NCI-H1694 treated with DMSO at 0.1 percent for 48 hours (cell line): ENCODE measurements at regions not wholly inside any gene's neighbourhood (a gene's known extent, or its start where the extent isn't known, plus 50 kb on each side); places are given as distances from the start of the nearest gene placed in this dataset.

Experiments used
- DNase-seq: peaks from one replicate; lab custom pipeline; 2025; lab: John Stamatoyannopoulos, UW

- no peak for DNase-seq
Measured at GRCh38 chr6:92635553-92636153, 783.7 kb downstream of the EPHA7 start.

- DNase-seq = no peak
Measured at GRCh38 chr6:92634561-92634960, 784.8 kb downstream of the EPHA7 start.

- no peak for DNase-seq
Measured at GRCh38 chr6:92623431-92623830, 795.9 kb downstream of the EPHA7 start.

- no peak for DNase-seq
Measured at GRCh38 chr6:92617721-92618120, 801.6 kb downstream of the EPHA7 start.

GRCh38 chr6:92608751-92609150 is 810.6 kb downstream of the EPHA7 start:
- DNase-seq = no peak

DNA sequence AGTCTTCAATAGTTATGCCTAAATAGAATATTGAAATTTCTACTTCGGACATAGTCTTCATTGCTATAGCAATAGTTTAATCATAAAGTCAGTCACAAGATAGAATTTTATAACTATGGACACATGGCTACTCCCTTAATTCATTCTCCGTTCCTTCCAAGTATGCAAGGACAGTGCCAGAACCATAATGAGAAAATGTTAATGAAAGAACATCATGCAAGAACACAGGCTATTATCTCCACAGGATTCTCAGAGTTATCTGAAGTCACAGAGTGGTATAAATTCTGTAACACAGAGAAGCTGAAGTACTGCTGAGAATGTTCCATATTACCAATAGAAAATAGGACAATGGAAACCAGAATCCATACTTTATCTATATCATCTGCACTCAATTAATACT is 826.2 kb downstream of the EPHA7 start:
- DNase-seq = no peak

DNA sequence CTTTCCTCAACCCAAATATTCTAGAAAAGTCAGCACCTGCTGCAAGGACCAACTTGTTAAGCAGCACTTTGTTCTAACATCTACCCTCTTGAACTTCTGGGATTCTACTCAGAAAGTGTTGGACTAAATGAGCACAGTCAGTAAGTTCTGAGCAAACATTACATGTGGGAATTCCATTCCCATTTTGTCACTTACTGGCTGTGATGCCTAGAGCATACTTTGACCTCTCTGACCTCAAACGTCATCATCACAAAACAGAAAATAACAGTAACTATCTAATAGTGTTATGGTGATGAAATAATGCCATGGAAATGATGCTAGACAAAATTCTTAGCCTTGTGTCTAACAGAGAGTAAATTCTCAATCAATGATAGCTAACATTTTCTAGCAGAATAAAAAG is 829.4 kb downstream of the EPHA7 start:
- no peak for DNase-seq

DNA sequence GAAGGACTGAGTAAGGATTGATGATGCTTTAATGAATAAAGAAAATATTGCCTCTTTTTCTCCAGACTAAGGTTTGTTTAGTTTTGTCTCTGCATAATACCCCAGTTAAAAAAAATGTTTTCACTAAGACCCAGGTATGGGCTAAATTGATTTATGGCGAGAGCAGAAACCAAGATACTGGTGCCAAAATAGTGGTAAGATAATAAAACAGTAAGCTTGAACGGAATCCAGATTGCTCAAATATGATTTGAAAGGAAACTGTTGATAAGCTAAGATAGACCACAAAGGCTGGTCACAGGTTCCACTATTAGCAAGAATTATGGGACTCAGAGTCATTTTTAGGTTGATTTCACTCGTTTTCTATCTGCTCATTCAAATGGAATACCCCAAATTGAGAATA is 831.2 kb downstream of the EPHA7 start:
- no peak for DNase-seq

DNA sequence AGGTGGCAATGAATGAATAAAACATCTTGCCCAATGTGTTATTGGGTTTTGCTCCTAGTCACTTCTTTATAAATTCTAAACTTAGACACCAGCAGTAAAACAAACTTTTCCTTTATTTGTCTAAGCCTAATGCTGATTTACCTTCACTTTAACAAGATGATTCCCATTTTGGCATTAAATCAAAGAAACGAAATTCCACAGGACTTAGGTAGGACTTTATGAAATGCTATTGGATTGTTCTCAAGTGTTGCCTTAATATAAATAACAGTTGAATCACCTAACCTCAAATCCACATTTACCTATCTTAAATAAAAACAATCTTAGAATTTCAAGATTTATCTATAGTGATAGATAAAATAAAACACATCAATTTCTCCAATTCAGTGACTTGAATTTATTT is 831.8 kb downstream of the EPHA7 start:
- DNase-seq = no peak

GRCh38 chr6:92586236-92586977 is 833.0 kb downstream of the EPHA7 start:
- no peak for DNase-seq

GRCh38 chr6:92582211-92582610 is 837.1 kb downstream of the EPHA7 start:
- no peak for DNase-seq

- no peak for DNase-seq
Measured at GRCh38 chr6:92577077-92577719, 842.2 kb downstream of the EPHA7 start.

DNA sequence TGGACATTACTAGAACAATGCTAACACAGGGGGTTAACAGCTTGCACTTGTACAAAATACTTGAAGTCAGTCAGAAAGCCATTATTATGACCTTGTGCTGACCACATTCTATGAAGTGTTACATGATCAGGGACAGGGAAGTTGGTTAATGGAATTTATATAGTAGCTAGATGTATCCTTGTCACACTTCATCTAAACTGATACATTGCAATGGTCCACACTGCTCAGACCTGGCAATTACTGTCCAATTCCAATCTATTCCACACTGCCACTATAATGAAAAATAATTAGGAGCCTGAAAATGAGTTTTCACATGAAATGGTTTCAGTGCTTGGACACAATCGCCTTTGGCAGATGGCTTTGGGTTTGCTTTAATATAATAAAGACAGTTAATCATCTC is 850.8 kb downstream of the EPHA7 start:
- DNase-seq = no peak

- no peak for DNase-seq
Measured at GRCh38 chr6:92566632-92567031, 852.7 kb downstream of the EPHA7 start.

DNA sequence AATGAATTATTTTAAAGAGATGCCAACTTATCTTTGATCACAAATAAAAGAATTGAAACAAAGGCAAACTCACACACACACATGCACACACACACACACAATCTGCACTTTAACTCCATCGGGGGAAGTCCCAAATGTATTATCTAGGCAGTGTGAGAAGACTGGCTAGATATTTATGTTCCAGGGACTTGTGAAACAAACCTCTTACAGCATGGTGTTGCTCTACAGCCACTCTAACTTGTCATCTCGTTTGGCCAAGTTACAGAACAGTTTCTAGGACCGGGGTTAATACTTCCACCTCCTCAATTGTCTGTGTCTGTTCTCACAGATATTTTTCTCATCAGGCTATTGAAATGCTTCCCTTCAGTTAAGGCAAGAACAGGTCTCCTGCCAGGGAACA is 855.0 kb downstream of the EPHA7 start:
- no peak for DNase-seq

DNA sequence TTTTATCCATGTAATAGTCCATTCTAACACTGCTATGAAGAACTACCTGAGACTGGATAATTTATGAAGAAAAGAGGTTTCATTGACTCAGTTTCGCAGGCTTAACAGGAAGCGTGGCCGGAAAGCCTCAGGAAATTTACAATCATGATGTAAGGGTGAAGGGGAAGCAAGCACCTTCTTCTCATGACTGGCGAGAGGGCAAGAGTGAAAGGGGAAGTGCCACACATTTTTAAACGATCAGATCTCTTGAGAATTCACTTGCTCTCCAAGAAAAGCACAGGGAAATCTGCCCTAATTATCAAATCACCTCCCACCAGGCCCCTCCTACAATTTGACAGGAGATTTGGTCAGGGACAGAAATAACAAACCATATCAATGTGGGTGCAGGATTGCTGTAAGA is 859.7 kb downstream of the EPHA7 start:
- DNase-seq = no peak

DNA sequence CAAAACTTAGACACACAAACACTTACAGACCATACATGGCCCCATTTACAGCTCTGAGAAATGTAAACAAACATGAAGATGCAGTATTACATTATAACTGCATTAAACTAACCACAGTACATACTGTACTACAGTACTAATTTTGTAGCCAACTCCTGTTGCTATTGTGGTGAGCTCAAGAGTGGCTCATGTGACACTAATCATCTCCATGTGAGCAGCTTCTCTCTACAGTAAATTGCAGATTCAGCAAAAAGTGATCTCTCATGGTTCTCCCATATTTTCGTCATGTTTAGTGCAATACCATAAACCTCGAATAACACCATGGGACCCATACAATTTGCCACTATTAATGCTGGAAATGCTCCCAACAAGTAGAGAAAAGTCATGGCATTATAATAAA is 860.4 kb downstream of the EPHA7 start:
- no peak for DNase-seq

DNA sequence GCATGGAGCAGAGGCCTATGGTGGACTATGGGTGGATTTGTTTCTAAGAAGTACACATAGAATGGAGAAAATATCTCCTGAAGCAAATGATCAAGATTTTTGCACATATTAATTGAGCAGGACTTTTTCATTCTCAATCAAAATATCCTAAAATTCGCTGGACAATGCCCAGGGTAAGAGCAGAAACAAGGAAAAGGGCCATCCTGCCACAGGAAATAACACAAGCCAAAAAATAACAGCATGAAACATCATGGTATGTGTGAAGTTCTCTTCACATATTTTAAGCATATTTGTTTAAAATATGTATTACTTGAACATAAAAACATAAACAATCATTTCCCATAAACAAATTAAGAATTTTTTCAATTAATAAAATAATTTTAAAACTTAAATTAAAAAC is 868.9 kb downstream of the EPHA7 start:
- DNase-seq = no peak

DNA sequence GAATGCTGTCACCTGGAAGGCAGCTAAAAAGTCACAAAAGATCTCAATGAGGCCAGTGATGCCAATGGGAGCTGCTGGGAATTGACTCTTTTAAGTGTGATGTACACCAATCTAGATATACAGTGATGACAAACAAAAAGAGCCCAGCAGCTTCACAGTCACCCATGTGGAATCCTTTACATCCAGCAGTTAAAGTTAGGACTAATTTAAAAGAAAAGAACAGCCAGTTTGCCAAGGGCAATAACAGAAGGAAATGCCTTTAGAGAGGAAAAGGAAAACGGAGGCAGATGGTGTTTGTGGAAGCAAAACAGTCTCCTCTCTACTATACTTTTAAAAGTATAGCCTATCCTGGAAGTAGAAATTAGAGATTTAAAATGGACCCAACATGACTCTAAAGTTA is 873.5 kb downstream of the EPHA7 start:
- no peak for DNase-seq

GRCh38 chr6:92541448-92542060 is 877.8 kb downstream of the EPHA7 start:
- no peak for DNase-seq

- no peak for DNase-seq
Measured at GRCh38 chr6:92538926-92539325, 880.4 kb downstream of the EPHA7 start.

- no peak for DNase-seq
Measured at GRCh38 chr6:92538275-92538674, 881.1 kb downstream of the EPHA7 start.

GRCh38 chr6:92534109-92534508 is 885.2 kb downstream of the EPHA7 start:
- DNase-seq = no peak
